AG09319 (cell line): ENCODE measurements at regions not wholly inside any gene's neighbourhood (a gene's known extent, or its start where the extent isn't known, plus 50 kb on each side); places are given as distances from the start of the nearest gene placed in this dataset.

Experiments
- DNase-seq: peaks from one replicate; pipeline ENCODE4 v3.0.0-alpha.2; 2010; ENCODE audit warnings: low read depth; ENCODE audit errors: extremely low read depth
- CTCF ChIP-seq: IDR thresholded peaks from 2 replicates; pipeline ENCODE4 v1.5.1; 2011; ENCODE audit warnings: low read depth, mild to moderate bottlenecking, inconsistent platforms, low read length, moderate library complexity

- TF ChIP-seq CTCF: no peak
- DNase-seq: no peak
Measured at GRCh38 chr20:63145156-63145555, 70.8 kb downstream of the YTHDF1 start.

- TF ChIP-seq CTCF: no peak
Measured at GRCh38 chr20:63142933-63143332, 73.0 kb downstream of the YTHDF1 start.

GRCh38 chr20:63141531-63141930, 74.4 kb downstream of the YTHDF1 start:
- DNase-seq: no peak
- TF ChIP-seq CTCF: no peak

More at GRCh38 chr20:63142933-63143332, 73.0 kb downstream of the YTHDF1 start:
- no peak for DNase-seq

GRCh38 chr20:63140514-63141433, 75.2 kb downstream of the YTHDF1 start:
- no peak for DNase-seq
- no peak for TF ChIP-seq CTCF

GRCh38 chr20:63139837-63140236, 76.1 kb downstream of the YTHDF1 start:
- no peak for TF ChIP-seq CTCF
- no peak for DNase-seq

GRCh38 chr20:63139356-63139755, 76.6 kb downstream of the YTHDF1 start:
- no peak for DNase-seq
- TF ChIP-seq CTCF: no peak

GRCh38 chr20:63138855-63139341, 77.0 kb downstream of the YTHDF1 start:
- no peak for DNase-seq
- TF ChIP-seq CTCF: no peak
